IPS-15b (cell line): ENCODE measurements at regions not wholly inside any gene's neighbourhood (a gene's known extent, or its start where the extent isn't known, plus 50 kb on each side); places are given as distances from the start of the nearest gene placed in this dataset.
"Not testable (repeated sequence)": the region's sequence is repeated elsewhere in the genome, so short reads cannot be mapped to it uniquely, and the experiment has no call there.

Source experiments
- H3K27me3 ChIP-seq: one replicate; pipeline ENCODE4 v1.6.1; 2013; ENCODE audit warnings: low read length; ENCODE audit not compliant: control insufficient read depth, insufficient read depth
- H3K36me3 ChIP-seq: one replicate; pipeline ENCODE4 v1.6.1; 2013; ENCODE audit warnings: low read length; ENCODE audit not compliant: control insufficient read depth, insufficient read depth
- H3K4me1 ChIP-seq: one replicate; pipeline ENCODE4 v1.6.1; 2013; ENCODE audit warnings: mild to moderate bottlenecking, low read length; ENCODE audit not compliant: control insufficient read depth, insufficient read depth
- H3K4me3 ChIP-seq: one replicate; pipeline ENCODE4 v1.5.1; 2013; ENCODE audit warnings: low read depth, low read length
- H3K9ac ChIP-seq: one replicate; pipeline ENCODE4 v1.6.1; 2013; ENCODE audit warnings: low read depth, mild to moderate bottlenecking, low read length
- H3K9me3 ChIP-seq: one replicate; pipeline ENCODE4 v1.6.1; 2013; ENCODE audit warnings: mild to moderate bottlenecking, low read length; ENCODE audit not compliant: control insufficient read depth, insufficient read depth

GRCh38 chr13:58306062-58306461, 674.5 kb downstream of the PCDH17 start:
- H3K36me3 ChIP-seq: no peaks in the 10 kb centered on the region
- no peaks in the 10 kb centered on the region for H3K27me3 ChIP-seq
- H3K9me3 ChIP-seq: no peaks in the 10 kb centered on the region
- H3K9ac ChIP-seq: no peak overlapping the region
- H3K4me1 ChIP-seq: no peaks in the 10 kb centered on the region
- no peak overlapping the region for H3K4me3 ChIP-seq

- H3K9ac ChIP-seq: no peak overlapping the region
- no peaks in the 10 kb centered on the region for H3K9me3 ChIP-seq
- H3K4me3 ChIP-seq: no peak overlapping the region
- no peaks in the 10 kb centered on the region for H3K4me1 ChIP-seq
- H3K36me3 ChIP-seq: no peaks in the 10 kb centered on the region
- H3K27me3 ChIP-seq: no peaks in the 10 kb centered on the region
Measured at GRCh38 chr13:58313219-58313618, 681.7 kb downstream of the PCDH17 start.

- H3K36me3 ChIP-seq: no peaks in the 10 kb centered on the region
- no peaks in the 10 kb centered on the region for H3K9me3 ChIP-seq
- no peaks in the 10 kb centered on the region for H3K4me1 ChIP-seq
- no peak overlapping the region for H3K4me3 ChIP-seq
- no peaks in the 10 kb centered on the region for H3K27me3 ChIP-seq
- H3K9ac ChIP-seq: no peak overlapping the region
Measured at GRCh38 chr13:58318495-58319167, 687.1 kb downstream of the PCDH17 start.

- H3K4me1 ChIP-seq: no peaks in the 10 kb centered on the region
- H3K27me3 ChIP-seq: no peaks in the 10 kb centered on the region
- no peaks in the 10 kb centered on the region for H3K36me3 ChIP-seq
- no peak overlapping the region for H3K4me3 ChIP-seq
- no peak overlapping the region for H3K9ac ChIP-seq
- no peaks in the 10 kb centered on the region for H3K9me3 ChIP-seq
Measured at GRCh38 chr13:58324161-58324560, 692.6 kb downstream of the PCDH17 start.

GRCh38 chr13:58329746-58330145, 698.2 kb downstream of the PCDH17 start:
- Histone ChIP-seq H3K4me3 (no peak overlapping the region), H3K4me1 (no peaks in the 10 kb centered on the region), H3K9ac (no peak overlapping the region), H3K9me3 (no peaks in the 10 kb centered on the region), H3K27me3 (no peaks in the 10 kb centered on the region), H3K36me3 (no peaks in the 10 kb centered on the region)

GRCh38 chr13:58340895-58341294, 709.4 kb downstream of the PCDH17 start:
- Histone ChIP-seq H3K36me3 (no peaks in the 10 kb centered on the region), H3K9ac (no peak overlapping the region), H3K4me1 (no peaks in the 10 kb centered on the region), H3K4me3 (no peak overlapping the region), H3K27me3 (no peaks in the 10 kb centered on the region), H3K9me3 (no peaks in the 10 kb centered on the region)

- Histone ChIP-seq H3K36me3 (no peaks in the 10 kb centered on the region), H3K27me3 (no peaks in the 10 kb centered on the region), H3K4me1 (no peaks in the 10 kb centered on the region), H3K9ac (no peak overlapping the region), H3K4me3 (no peak overlapping the region), H3K9me3 (no peaks in the 10 kb centered on the region)
Measured at GRCh38 chr13:58341318-58341717, 709.8 kb downstream of the PCDH17 start.

- Histone ChIP-seq H3K9ac (no peak overlapping the region), H3K36me3 (no peaks in the 10 kb centered on the region), H3K27me3 (no peaks in the 10 kb centered on the region), H3K4me1 (no peaks in the 10 kb centered on the region), H3K4me3 (no peak overlapping the region), H3K9me3 (no peaks in the 10 kb centered on the region)
Measured at GRCh38 chr13:58343076-58343475, 711.5 kb downstream of the PCDH17 start.

GRCh38 chr13:58352100-58352499, 720.6 kb downstream of the PCDH17 start:
- H3K4me3 ChIP-seq, H3K27me3 ChIP-seq, H3K9ac ChIP-seq, H3K4me1 ChIP-seq, H3K9me3 ChIP-seq, H3K36me3 ChIP-seq: not testable (repeated sequence)

GRCh38 chr13:58369936-58370335, 738.4 kb downstream of the PCDH17 start:
- Histone ChIP-seq H3K4me1 (no peaks in the 10 kb centered on the region), H3K27me3 (no peaks in the 10 kb centered on the region), H3K9ac (no peak overlapping the region), H3K9me3 (no peaks in the 10 kb centered on the region), H3K4me3 (no peak overlapping the region), H3K36me3 (no peaks in the 10 kb centered on the region)

- Histone ChIP-seq H3K9me3 (no peaks in the 10 kb centered on the region), H3K4me3 (no peak overlapping the region), H3K27me3 (no peaks in the 10 kb centered on the region), H3K36me3 (no peaks in the 10 kb centered on the region), H3K9ac (no peak overlapping the region), H3K4me1 (no peaks in the 10 kb centered on the region)
Measured at GRCh38 chr13:58376349-58376748, 744.8 kb downstream of the PCDH17 start.

GRCh38 chr13:58376775-58377174, 745.2 kb downstream of the PCDH17 start:
- Histone ChIP-seq H3K9me3 (no peaks in the 10 kb centered on the region), H3K9ac (no peak overlapping the region), H3K4me1 (no peaks in the 10 kb centered on the region), H3K36me3 (no peaks in the 10 kb centered on the region), H3K27me3 (no peaks in the 10 kb centered on the region), H3K4me3 (no peak overlapping the region)
